Activated T-helper 2 cell treated with anti-CD3 and anti-CD28 coated beads, Interferon-gamma antibody, Interleukin-2, Interleukin-4, amounts not matched to agents 10 μg/mL and 5 μg/mL and 100 μg/mL, durations not matched to agents 14 hours and 24 hours and 36 hours (primary cell): ENCODE measurements at regions not wholly inside any gene's neighbourhood (a gene's known extent, or its start where the extent isn't known, plus 50 kb on each side); places are given as distances from the start of the nearest gene placed in this dataset.

ENCODE experiments used
- DNase-seq: peaks from one replicate; pipeline ENCODE4 v3.0.0; 2021; ENCODE audit warnings: low spot score
- H3K27ac Mint-ChIP-seq: one replicate; pipeline ENCODE4 v1.8.0; 2021; ENCODE audit warnings: mixed read lengths
- H3K27me3 Mint-ChIP-seq: one replicate; pipeline ENCODE4 v1.8.0; 2021; ENCODE audit warnings: low read depth, mixed read lengths
- H3K36me3 Mint-ChIP-seq: one replicate; pipeline ENCODE4 v1.8.0; 2021; ENCODE audit warnings: low read depth, mixed read lengths
- H3K4me1 Mint-ChIP-seq: one replicate; pipeline ENCODE4 v1.8.0; 2021; ENCODE audit warnings: low read depth, mixed read lengths
- H3K4me3 Mint-ChIP-seq: one replicate; pipeline ENCODE4 v1.8.0; 2021; ENCODE audit warnings: low read depth, mild to moderate bottlenecking, moderate library complexity, mixed read lengths
- H3K9me3 Mint-ChIP-seq: one replicate; pipeline ENCODE4 v1.8.0; 2021; ENCODE audit warnings: mixed read lengths
- intact Hi-C: fragments of 100-400 bp; cut with micrococcal nuclease; formaldehyde crosslinking; loops from one replicate; pipeline ENCODE4 v1.15.1; 2023

DNA sequence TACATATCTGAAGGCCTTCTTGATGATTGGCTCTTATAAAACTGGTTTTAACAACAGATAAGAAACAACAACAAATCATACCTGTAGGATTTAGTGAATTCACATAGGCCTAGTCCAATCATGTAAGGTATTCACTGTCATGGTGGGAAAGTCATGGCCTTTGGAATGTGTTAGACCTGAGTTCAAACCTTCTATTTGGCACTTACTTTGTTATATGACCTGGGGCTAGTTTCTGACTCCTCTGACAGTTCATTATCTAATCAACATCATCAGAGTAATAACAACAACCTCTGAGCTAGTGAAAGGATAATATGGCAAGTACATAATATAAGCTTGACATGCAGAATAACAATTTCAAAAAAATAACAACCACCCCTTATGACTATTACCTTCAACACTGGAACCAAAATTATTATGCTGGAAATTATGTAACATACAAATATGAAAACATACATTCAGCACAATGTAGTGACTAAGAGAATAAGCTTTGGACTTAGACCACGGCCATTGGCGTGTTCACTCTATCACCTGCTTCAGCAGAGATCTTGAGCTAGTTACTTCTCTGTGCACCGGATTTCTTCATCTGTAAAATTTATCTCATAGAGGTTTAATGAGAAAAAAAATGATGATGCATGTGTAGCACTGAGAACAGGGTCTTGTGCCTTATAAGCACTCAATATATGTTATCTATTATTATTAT, 597.6 kb downstream of the LMO4 start:
- no peak for DNase-seq
- intact Hi-C loops: no loop called here
- H3K4me1 Mint-ChIP-seq: no peaks in the 10 kb centered on the region
- H3K27me3 Mint-ChIP-seq: no peaks in the 10 kb centered on the region
- H3K36me3 Mint-ChIP-seq: no peaks in the 10 kb centered on the region
- no peak overlapping the region for H3K27ac Mint-ChIP-seq
- H3K9me3 Mint-ChIP-seq: peaks cover 5% of the 10 kb centered on the region
- H3K4me3 Mint-ChIP-seq: no peak overlapping the region

GRCh38 chr1:87926921-87927320, 598.2 kb downstream of the LMO4 start:
- Mint-ChIP-seq H3K4me3 (no peak overlapping the region), H3K27ac (no peak overlapping the region), H3K27me3 (no peaks in the 10 kb centered on the region), H3K4me1 (no peaks in the 10 kb centered on the region), H3K9me3 (peaks cover 9% of the 10 kb centered on the region), H3K36me3 (no peaks in the 10 kb centered on the region)
- no peak for DNase-seq
- intact Hi-C loops: no loop called here

DNA sequence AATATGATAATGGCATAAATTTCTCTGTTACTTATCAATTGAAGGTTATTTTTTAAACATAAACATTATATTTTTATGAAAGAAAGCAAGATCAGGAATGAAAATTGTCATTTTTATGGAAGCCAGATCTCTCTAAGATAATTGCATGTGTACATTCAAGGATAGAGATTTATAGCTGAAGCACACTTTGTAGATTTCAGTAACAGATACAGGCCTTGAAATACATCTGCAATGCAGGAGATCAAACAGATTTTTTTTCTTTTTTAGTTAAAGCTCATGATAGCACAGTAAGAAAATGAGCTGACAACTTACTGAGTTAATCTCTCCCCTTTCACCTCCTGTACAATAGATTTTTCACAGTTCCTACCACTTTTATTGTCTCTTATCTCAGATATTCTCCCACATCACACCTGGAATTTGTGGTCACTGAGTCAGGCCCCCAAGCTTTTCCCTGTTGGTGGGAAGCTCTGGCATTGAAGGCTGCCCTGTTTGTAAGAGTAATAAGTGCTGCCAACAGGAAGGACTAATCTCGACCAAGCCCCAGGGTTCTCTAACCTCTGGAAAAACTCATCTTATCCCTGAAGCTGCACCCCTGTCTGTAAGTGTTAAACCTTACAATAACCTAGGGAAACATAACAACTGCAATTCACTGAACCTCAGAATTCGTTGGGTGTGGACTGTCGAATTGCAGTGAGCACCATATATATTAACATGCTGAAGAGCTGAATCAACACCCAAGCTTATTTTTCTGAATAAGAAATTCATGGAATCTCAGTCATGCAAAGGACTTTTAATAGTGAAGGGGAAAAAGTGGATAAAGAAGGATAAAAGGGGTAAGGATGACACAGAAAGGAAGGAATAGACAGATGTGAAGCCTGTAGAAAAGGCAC, 599.0 kb downstream of the LMO4 start:
- no peak for DNase-seq
- no peaks in the 10 kb centered on the region for H3K27me3 Mint-ChIP-seq
- H3K4me1 Mint-ChIP-seq: no peaks in the 10 kb centered on the region
- H3K4me3 Mint-ChIP-seq: no peak overlapping the region
- peaks cover 9% of the 10 kb centered on the region for H3K9me3 Mint-ChIP-seq
- intact Hi-C loops: no loop called here
- no peaks in the 10 kb centered on the region for H3K36me3 Mint-ChIP-seq
- no peak overlapping the region for H3K27ac Mint-ChIP-seq

DNA sequence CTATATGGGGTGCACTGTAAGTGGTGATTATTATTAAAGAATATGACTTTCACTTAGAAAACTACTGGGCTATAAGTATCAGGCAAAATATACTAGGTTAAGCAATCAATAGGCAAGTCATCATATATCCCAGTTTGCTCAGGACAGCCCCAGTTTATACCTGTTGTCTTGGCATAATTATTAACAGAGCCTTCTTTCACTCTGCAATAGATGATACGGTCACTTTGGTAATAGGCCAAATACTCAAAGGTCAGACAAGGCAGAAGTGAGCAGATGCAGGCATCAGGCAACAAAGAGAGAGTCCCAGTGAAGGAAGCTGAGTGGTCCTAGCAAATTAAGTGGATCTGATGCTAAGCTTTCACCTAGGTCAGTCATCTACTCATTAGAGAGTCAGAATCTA, 599.9 kb downstream of the LMO4 start:
- Mint-ChIP-seq H3K27me3 (no peaks in the 10 kb centered on the region), H3K4me3 (no peak overlapping the region), H3K4me1 (no peaks in the 10 kb centered on the region), H3K9me3 (peaks cover 9% of the 10 kb centered on the region), H3K36me3 (no peaks in the 10 kb centered on the region), H3K27ac (no peak overlapping the region)
- DNase-seq: no peak
- intact Hi-C loops: no loop called here

DNA sequence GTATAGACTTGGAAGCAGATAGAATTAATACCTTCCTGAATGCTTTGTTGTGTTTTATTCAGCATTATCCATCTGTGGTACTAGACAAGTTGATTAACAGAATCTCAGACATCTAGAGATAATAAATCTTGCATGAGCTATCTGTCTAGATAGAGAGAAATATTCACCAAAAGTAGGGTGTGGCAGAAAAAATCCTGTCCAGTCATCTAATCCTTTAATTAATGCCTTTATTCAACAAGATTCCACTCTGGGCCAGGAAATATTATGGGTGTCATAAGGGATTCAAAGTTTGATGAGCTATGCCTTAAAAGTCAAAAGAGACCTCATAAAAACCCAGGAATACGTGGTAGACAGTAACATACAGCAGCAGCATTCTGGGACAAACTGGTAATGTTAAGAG, 601.2 kb downstream of the LMO4 start:
- no peak for DNase-seq
- H3K4me1 Mint-ChIP-seq: no peaks in the 10 kb centered on the region
- no peak overlapping the region for H3K27ac Mint-ChIP-seq
- H3K27me3 Mint-ChIP-seq: no peaks in the 10 kb centered on the region
- H3K36me3 Mint-ChIP-seq: no peaks in the 10 kb centered on the region
- H3K4me3 Mint-ChIP-seq: no peak overlapping the region
- intact Hi-C loops: no loop called here
- peaks cover 9% of the 10 kb centered on the region for H3K9me3 Mint-ChIP-seq

GRCh38 chr1:87930796-87931195, 602.1 kb downstream of the LMO4 start:
- Mint-ChIP-seq H3K36me3 (no peaks in the 10 kb centered on the region), H3K27ac (no peak overlapping the region), H3K27me3 (no peaks in the 10 kb centered on the region), H3K4me1 (no peaks in the 10 kb centered on the region), H3K4me3 (no peak overlapping the region), H3K9me3 (peaks cover 9% of the 10 kb centered on the region)
- intact Hi-C loops: no loop called here
- DNase-seq: no peak

GRCh38 chr1:87933171-87933570, 604.5 kb downstream of the LMO4 start:
- intact Hi-C loops: no loop called here
- no peak overlapping the region for H3K4me3 Mint-ChIP-seq

GRCh38 chr1:87935130-87935529, 606.5 kb downstream of the LMO4 start:
- Mint-ChIP-seq H3K9me3 (peaks cover 9% of the 10 kb centered on the region), H3K4me3 (no peak overlapping the region), H3K4me1 (no peaks in the 10 kb centered on the region), H3K27ac (no peak overlapping the region), H3K36me3 (no peaks in the 10 kb centered on the region), H3K27me3 (no peaks in the 10 kb centered on the region)
- DNase-seq: no peak
- intact Hi-C loops: no loop called here

More at GRCh38 chr1:87933171-87933570, 604.5 kb downstream of the LMO4 start:
- H3K27me3 Mint-ChIP-seq: no peaks in the 10 kb centered on the region
- H3K27ac Mint-ChIP-seq: no peak overlapping the region
- H3K36me3 Mint-ChIP-seq: no peaks in the 10 kb centered on the region
- H3K4me1 Mint-ChIP-seq: no peaks in the 10 kb centered on the region
- DNase-seq: no peak
- H3K9me3 Mint-ChIP-seq: peaks cover 9% of the 10 kb centered on the region

DNA sequence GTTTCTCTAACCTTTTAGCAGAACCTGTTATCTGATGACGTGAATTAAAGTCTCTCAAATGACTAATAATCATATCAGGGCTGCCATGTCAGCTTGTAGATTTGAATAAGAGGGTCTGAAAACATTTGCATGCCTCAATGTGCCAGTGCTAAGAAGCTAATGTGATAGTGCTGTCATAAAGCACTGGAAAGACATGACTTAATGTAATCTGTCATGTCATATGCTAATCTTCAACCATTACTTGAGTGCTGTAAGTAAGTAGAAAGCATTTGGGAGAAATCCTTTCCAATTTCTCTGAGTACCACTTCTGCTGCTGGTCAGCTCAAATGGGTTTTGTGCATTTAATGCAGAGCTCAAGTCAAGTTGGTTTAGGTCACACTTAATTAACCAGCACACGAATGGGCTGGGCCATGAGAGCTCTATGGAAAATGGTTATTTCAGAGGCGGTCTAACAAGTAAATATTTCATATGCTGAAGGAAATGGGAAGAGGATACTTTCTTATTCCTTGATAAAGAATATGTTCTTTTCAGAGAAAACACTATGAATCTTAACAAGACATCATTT, 609.2 kb downstream of the LMO4 start:
- intact Hi-C loops: no loop called here
- Mint-ChIP-seq H3K27me3 (no peaks in the 10 kb centered on the region), H3K36me3 (no peaks in the 10 kb centered on the region), H3K4me3 (no peak overlapping the region), H3K9me3 (no peaks in the 10 kb centered on the region), H3K4me1 (no peaks in the 10 kb centered on the region), H3K27ac (no peak overlapping the region)
- no peak for DNase-seq

- H3K9me3 Mint-ChIP-seq: no peaks in the 10 kb centered on the region
- H3K36me3 Mint-ChIP-seq: no peaks in the 10 kb centered on the region
- no peak overlapping the region for H3K4me3 Mint-ChIP-seq
- H3K27ac Mint-ChIP-seq: no peak overlapping the region
- intact Hi-C loops: no loop called here
- H3K4me1 Mint-ChIP-seq: no peaks in the 10 kb centered on the region
- DNase-seq: no peak
- no peaks in the 10 kb centered on the region for H3K27me3 Mint-ChIP-seq
Measured at GRCh38 chr1:87938631-87939030, 610.0 kb downstream of the LMO4 start.

DNA sequence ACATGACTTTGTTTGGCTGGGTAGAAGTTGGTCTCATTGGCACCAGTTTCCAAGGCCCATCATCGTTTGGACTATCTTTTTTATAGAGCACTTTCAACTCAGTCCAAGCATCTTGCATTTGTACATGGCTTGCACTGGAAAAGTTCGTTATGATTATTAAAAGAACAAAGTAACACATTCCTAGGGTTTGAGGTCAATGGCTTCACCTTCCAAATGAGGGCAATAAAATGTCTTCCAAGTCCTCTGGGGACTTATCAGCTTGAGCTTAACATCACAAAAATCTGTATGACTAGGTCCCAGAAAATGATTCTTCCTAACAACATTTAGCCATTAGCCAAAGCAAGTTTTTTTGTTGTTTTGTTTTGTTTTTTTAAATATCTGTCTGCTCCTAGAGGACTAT, 610.8 kb downstream of the LMO4 start:
- no peaks in the 10 kb centered on the region for H3K36me3 Mint-ChIP-seq
- no peaks in the 10 kb centered on the region for H3K27me3 Mint-ChIP-seq
- no peak overlapping the region for H3K27ac Mint-ChIP-seq
- intact Hi-C loops: no loop called here
- no peak overlapping the region for H3K4me3 Mint-ChIP-seq
- no peaks in the 10 kb centered on the region for H3K9me3 Mint-ChIP-seq
- no peak for DNase-seq
- no peaks in the 10 kb centered on the region for H3K4me1 Mint-ChIP-seq

DNA sequence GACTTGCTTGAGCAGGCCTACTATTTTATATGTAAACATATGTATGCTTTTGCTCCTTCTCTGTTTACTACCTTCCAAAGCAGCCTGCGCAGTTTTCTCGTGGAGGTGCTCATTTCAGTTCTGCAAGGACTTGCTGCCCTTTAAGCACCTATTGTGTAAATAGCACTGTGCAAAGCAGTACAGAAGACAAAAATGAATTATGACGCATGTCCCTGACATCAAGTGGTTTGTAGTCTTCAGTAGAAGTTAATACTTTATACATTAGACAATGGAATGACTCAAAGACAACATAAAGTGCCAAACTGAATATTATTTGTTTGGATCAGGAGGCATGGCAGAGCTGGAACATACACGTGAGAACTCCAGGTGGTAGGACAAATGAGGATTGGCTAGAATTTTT, 611.7 kb downstream of the LMO4 start:
- Mint-ChIP-seq H3K4me3 (no peak overlapping the region), H3K36me3 (no peaks in the 10 kb centered on the region), H3K9me3 (no peaks in the 10 kb centered on the region), H3K27ac (no peak overlapping the region), H3K27me3 (no peaks in the 10 kb centered on the region), H3K4me1 (no peaks in the 10 kb centered on the region)
- intact Hi-C loops: no loop called here
- DNase-seq: no peak

DNA sequence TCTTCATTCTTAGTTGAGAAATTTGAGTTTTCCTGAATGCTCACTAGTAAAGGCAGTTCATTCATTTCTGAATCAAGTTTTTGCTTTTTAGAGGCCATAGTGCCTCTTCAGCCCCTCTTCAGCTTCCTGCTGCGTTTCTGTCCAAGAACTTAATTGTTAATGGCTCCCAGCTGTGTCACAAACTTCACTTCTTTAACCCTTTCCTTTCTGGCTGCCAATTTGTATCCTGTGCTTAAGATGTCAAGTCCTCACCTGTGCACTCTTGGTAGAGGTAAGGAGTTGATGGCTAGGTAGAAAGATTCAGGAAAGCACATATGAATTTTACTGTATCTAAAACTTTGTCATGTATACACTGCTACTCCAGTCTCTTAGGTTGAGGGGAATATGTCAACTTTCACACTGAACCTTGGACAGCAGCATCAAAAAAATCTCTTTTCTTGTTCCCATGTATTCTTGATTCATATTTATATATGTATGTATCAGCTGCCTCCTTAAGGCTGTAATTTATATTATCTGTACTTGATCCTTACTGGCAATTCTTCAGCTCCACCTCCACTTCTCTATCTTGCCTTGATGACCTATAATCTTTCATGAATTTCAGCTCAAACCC, 612.8 kb downstream of the LMO4 start:
- Mint-ChIP-seq H3K27ac (no peak overlapping the region), H3K36me3 (no peaks in the 10 kb centered on the region), H3K27me3 (no peaks in the 10 kb centered on the region), H3K4me3 (no peak overlapping the region), H3K9me3 (no peaks in the 10 kb centered on the region), H3K4me1 (no peaks in the 10 kb centered on the region)
- intact Hi-C loops: no loop called here
- no peak for DNase-seq
